NCI-H524 treated with DMSO at 0.1 percent for 48 hours (cell line): ENCODE measurements at regions not wholly inside any gene's neighbourhood (a gene's known extent, or its start where the extent isn't known, plus 50 kb on each side); places are given as distances from the start of the nearest gene placed in this dataset.

Experiments used
- DNase-seq: peaks from one replicate; lab custom pipeline; 2025; lab: John Stamatoyannopoulos, UW

GRCh38 chr20:62561948-62562347 is 80.4 kb upstream of the SLCO4A1 start:
- DNase-seq = no peak

GRCh38 chr20:62562831-62563230 is 79.5 kb upstream of the SLCO4A1 start:
- no peak for DNase-seq

- DNase-seq = no peak
Observed at GRCh38 chr20:62563561-62563960, 78.7 kb upstream of the SLCO4A1 start.

GRCh38 chr20:62564456-62565245 is 77.7 kb upstream of the SLCO4A1 start:
- DNase-seq = no peak

- no peak for DNase-seq
Observed at GRCh38 chr20:62566266-62566665, 76.0 kb upstream of the SLCO4A1 start.

- no peak for DNase-seq
Observed at GRCh38 chr20:62566771-62567170, 75.5 kb upstream of the SLCO4A1 start.

- DNase-seq = no peak
Observed at GRCh38 chr20:62567246-62568044, 74.9 kb upstream of the SLCO4A1 start.

- no peak for DNase-seq
Observed at GRCh38 chr20:62568045-62568389, 74.3 kb upstream of the SLCO4A1 start.

- DNase-seq = no peak
Observed at GRCh38 chr20:62569615-62570014, 72.7 kb upstream of the SLCO4A1 start.

GRCh38 chr20:62570403-62570802 is 71.9 kb upstream of the SLCO4A1 start:
- DNase-seq = no peak

GRCh38 chr20:62570897-62571668 is 71.2 kb upstream of the SLCO4A1 start:
- DNase-seq = no peak

GRCh38 chr20:62571669-62572344 is 70.5 kb upstream of the SLCO4A1 start:
- no peak for DNase-seq

- DNase-seq = no peak
Observed at GRCh38 chr20:62572980-62573379, 69.3 kb upstream of the SLCO4A1 start.

GRCh38 chr20:62573817-62574216 is 68.5 kb upstream of the SLCO4A1 start:
- no peak for DNase-seq

GRCh38 chr20:62574230-62574993 is 67.9 kb upstream of the SLCO4A1 start:
- DNase-seq = no peak

- DNase-seq = no peak
Observed at GRCh38 chr20:62575976-62576722, 66.2 kb upstream of the SLCO4A1 start.

- no peak for DNase-seq
Observed at GRCh38 chr20:62576815-62577489, 65.4 kb upstream of the SLCO4A1 start.

GRCh38 chr20:62577490-62577836 is 64.8 kb upstream of the SLCO4A1 start:
- DNase-seq = no peak

- no peak for DNase-seq
Observed at GRCh38 chr20:62578294-62578897, 63.9 kb upstream of the SLCO4A1 start.

GRCh38 chr20:62580052-62580451 is 62.3 kb upstream of the SLCO4A1 start:
- no peak for DNase-seq
